ENCODE measurements at regions not wholly inside any gene's neighbourhood (a gene's known extent, or its start where the extent isn't known, plus 50 kb on each side); places are given as distances from the start of the nearest gene placed in this dataset.

GRCh38 chr10:93226619-93227018 lies 152.9 kb downstream of the CYP26A1 start:
- TF ChIP-seq CTCF (IDR thresholded peaks at IDR 0.05), result no peak
- no peak for TF ChIP-seq POLR2A (IDR thresholded peaks at IDR 0.05)
